HG03159 (cell line): ENCODE measurements at regions not wholly inside any gene's neighbourhood (a gene's known extent, or its start where the extent isn't known, plus 50 kb on each side); places are given as distances from the start of the nearest gene placed in this dataset.

Source experiments
- ATAC-seq: cut with Tn5 transposase; IDR thresholded peaks from one replicate; pipeline ENCODE4 v1.9.1; 2021; ENCODE audit warnings: mild to moderate bottlenecking, moderate library complexity; ENCODE audit not compliant: unreplicated experiment

- ATAC-seq = no peak
Observed at GRCh38 chr11:106451228-106451922, 373.9 kb downstream of the AASDHPPT start.

DNA sequence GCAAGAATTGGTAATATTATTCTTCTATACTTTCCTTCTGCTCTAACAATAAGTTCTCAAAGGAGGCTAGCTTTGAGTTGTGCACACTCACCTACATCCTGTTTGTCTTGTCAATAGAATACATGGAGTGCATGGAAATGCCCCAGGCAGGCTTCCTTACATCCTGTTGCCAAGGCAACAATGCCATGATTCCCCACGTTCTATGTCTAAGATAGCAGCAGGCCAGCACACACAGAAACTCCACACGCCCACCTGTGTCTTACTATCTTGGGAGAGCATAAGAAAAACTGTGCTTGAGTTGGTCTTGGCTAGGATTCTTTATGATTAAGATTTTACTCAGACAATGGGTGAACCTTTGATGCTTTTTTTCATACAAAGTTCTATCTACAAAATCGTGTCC lies 379.2 kb downstream of the AASDHPPT start:
- no peak for ATAC-seq

DNA sequence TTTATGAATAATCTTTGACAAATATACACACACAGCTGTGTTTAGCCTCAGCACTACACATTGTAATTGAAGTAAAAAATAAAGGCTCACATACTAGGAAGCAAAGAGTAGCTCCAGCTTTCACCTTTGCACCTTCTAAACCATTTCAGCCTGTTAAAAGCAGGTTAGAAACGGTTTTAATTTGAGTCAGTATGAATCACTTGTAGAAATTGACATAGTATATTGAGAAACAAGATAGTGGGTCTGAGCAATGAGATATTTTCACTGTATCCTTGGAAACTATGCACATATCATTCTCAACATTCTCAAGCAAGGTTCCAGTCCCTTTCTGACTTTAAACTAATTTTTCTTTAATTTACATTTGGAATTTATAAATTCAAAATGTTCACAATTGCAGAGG lies 380.3 kb downstream of the AASDHPPT start:
- no peak for ATAC-seq

DNA sequence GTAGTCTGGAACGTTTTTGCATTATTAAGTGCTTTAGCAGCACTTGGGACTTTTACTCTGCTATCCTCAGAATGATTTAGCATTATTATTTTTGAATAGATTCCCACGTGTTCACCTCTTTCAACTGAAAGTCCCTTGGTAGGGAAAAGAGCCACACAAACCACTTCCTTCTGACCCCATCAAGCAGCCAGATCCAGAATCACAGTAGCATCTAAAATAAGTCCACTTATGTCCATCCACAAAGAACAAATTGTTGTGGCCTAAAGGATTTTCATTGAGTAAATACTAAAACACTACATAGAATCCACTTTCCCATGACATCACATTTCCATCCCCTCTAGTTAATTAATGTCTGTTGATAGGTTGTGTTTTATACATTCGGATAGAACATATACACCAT lies 381.7 kb downstream of the AASDHPPT start:
- no peak for ATAC-seq

DNA sequence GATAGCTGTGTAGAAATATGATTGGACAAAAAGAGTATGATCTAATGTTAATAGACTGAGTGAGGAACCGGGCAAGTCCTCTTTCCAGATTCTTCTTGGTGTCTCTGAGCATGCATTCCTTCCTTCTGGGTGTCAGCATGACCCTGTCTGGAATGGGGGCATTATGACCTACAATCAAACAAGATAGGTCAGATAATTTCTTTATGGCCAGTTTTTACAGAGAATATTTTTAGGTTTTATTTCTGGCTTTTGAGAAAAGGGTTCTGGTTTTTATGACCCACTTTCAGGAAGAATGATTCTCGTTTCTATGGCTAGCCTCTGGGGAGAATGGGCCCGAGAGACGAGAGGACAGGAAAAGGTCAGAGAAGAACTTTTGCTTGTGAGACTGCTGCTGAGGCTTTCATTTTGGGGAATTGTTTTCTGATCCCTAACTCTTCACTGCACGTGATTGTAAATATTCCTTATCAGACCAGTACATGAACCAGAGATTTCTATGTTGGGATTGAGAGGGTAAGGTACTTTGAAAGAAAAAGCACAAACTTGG lies 383.8 kb downstream of the AASDHPPT start:
- no peak for ATAC-seq

- ATAC-seq = no peak
Observed at GRCh38 chr11:106461839-106462545, 384.5 kb downstream of the AASDHPPT start.

DNA sequence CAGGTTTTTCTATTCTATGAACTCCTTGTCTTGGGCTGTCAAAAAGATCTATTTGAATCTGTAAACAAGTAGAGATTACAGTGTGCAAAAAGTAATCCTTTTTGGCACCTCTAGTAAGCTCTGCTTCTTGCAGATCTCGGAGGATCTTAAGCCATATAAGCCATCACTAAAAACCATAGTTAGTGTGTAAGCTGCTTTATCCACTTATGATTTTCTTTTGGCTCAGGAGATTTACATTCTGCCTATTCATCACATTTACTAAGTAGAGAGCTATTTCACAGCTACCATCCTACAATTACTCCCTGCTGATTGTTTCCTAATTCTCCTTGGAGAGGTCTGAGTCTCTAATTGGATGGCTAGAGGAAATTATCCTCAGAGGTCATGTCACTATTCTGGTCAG lies 385.7 kb downstream of the AASDHPPT start:
- ATAC-seq = no peak

DNA sequence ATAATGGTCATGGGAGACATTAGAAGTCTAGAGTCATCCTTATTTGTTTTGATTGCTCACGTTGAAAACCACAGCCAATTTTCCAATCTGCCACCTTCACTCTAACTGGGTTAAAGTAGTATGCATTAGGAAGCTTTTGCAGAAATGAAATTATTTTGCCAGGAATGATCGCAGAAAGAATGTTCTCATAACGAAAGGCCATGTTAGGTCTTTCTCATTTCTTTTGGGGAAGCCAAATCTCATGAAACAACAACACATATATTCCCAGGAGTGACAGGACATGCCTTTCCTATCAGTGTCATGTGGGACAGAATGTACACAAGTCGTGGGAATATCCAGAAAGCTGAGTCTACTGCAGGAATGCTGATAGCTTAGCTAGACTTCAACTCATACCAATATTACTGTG lies 386.3 kb downstream of the AASDHPPT start:
- ATAC-seq = no peak

GRCh38 chr11:106464728-106465127 lies 387.3 kb downstream of the AASDHPPT start:
- no peak for ATAC-seq

- ATAC-seq = no peak
Observed at GRCh38 chr11:106466521-106467080, 389.1 kb downstream of the AASDHPPT start.

GRCh38 chr11:106467501-106467900 lies 390.0 kb downstream of the AASDHPPT start:
- ATAC-seq = no peak

- no peak for ATAC-seq
Observed at GRCh38 chr11:106468086-106468485, 390.6 kb downstream of the AASDHPPT start.

DNA sequence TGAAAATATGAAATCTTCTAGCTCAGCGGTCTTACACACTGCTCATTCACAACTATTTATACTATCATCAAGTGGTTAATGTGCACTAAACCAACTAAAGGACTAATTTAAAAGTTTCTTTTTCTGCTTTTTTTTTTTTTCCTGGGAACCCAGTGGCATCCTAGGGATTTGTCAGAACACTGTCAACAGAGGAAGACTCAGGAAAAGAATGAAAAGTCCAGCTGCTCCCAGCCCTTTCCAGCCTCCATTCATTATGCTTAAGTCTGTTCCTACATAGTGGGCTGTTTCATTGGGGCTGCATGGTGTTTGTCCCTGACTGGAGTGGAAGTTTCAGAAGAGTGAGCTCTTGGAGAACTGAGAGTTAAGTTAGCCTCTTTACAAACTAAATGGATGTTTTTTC lies 391.1 kb downstream of the AASDHPPT start:
- ATAC-seq = no peak

DNA sequence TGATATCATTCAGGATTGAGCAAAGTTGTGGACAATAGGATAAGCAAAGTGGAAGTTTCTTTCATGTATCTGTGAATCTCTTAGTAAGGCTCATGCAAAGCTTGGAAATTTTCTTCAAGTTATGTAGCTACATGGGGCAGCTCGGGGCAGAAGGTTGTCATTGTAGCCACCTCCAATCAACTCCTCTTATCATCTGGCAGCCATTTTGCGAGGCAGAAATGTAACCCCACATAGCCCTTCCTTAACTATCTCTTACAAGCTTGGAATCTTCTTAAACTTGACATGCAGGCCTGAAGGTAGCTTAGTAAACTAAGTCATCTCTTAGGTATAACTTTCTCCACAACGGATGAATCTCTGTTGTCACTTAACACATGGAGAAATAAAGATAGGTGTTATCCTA lies 392.8 kb downstream of the AASDHPPT start:
- no peak for ATAC-seq

GRCh38 chr11:106471276-106471675 lies 393.8 kb downstream of the AASDHPPT start:
- no peak for ATAC-seq

DNA sequence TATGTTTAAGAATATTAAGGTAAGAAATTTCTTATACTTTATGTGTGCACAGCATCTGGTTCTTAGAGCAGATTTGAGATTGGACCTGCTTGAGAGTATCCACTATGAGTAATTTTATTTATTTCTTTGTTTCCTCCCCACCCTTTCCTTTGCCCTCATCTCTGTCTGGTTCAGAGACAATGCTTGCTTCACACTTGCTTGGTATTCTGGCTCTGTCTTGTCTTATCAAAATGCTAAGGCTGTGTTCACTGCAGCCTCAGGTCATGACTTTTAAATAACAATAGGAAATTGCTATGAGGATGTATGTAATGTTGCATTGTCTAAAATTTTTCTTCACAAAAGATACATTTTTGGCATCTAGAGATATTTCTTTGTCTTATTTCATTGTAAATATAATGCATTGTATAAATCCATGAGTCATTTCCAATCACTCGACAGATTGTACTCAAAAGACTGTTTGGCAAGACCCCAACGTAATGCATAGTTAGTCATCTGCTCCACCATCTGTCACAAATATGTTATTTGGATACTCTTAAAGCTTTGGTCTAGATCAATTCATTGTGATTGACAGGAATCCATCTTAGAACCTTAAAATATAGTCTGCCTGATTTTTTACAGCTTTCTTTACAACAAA lies 395.7 kb downstream of the AASDHPPT start:
- no peak for ATAC-seq

DNA sequence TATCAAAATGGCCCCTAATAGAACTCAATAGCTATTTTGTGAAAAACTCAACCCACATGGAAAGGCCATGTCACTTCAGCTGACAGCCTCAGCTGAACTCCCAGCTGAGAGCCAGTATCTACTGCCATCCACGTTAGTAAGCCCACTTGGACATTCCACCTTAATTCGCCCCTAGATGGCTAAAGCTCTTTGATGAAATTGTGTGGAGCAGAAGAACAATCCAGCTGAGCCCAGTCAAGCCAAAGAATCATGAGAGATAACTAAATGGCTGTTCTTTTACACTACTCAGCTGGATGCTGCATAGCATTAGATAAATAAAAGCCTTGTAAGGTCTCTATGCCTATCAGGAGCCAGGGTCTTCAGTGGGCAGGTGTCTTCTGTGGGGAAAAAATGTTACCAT lies 396.8 kb downstream of the AASDHPPT start:
- no peak for ATAC-seq

GRCh38 chr11:106475181-106475580 lies 397.7 kb downstream of the AASDHPPT start:
- ATAC-seq = no peak

GRCh38 chr11:106477776-106478175 lies 400.3 kb downstream of the AASDHPPT start:
- ATAC-seq = no peak

DNA sequence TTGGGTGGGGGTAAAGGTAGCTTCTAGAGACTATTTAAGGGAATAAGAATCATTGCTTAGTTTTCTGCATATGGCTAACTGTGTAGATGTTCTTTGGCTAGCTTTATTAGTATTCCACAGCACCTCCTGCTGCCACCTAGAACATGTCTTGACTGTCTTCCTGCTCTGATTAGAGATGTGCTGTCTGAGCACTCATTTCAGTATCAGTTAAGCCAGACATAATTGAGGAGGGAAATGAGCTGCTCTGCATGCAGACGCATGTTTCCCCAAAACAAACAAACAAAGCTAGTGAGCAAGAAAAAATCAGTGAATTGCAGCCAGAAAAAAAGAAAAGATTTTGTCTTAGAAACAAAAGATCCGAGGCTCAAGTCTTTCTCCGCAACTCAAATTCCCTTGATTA lies 402.2 kb downstream of the AASDHPPT start:
- no peak for ATAC-seq

GRCh38 chr11:106480581-106481190 lies 403.2 kb downstream of the AASDHPPT start:
- ATAC-seq = no peak
